Ishikawa (cell line): ENCODE measurements at regions not wholly inside any gene's neighbourhood (a gene's known extent, or its start where the extent isn't known, plus 50 kb on each side); places are given as distances from the start of the nearest gene placed in this dataset.

Experiments
- CREB1 ChIP-seq: IDR thresholded peaks from 2 replicates; pipeline ENCODE4 v1.6.1; 2012; ENCODE audit warnings: low read depth
- EP300 ChIP-seq: IDR thresholded peaks from 2 replicates; pipeline ENCODE4 v1.6.1; 2012; ENCODE audit warnings: borderline replicate concordance
- MAX ChIP-seq: IDR thresholded peaks from 2 replicates; pipeline ENCODE4 v1.6.1; 2012
- RAD21 ChIP-seq: IDR thresholded peaks from 2 replicates; pipeline ENCODE4 v1.6.1; 2012; ENCODE audit warnings: low read depth
- TAF1 ChIP-seq: IDR thresholded peaks from 2 replicates; pipeline ENCODE4 v1.6.1; 2012; ENCODE audit warnings: low read depth, mild to moderate bottlenecking
- TEAD4 ChIP-seq: IDR thresholded peaks from 2 replicates; pipeline ENCODE4 v1.6.1; 2012
- USF1 ChIP-seq: IDR thresholded peaks from 2 replicates; pipeline ENCODE4 v1.6.1; 2012
- YY1 ChIP-seq: IDR thresholded peaks from 2 replicates; pipeline ENCODE4 v1.6.1; 2012; ENCODE audit warnings: low read depth

- no peak for TF ChIP-seq YY1
- no peak for TF ChIP-seq MAX
- no peak for TF ChIP-seq TAF1
- TF ChIP-seq CREB1 = no peak
- no peak for TF ChIP-seq USF1
- no peak for TF ChIP-seq EP300
- no peak for TF ChIP-seq TEAD4
- no peak for TF ChIP-seq RAD21
Observed at GRCh38 chr13:106919133-106919532, 351.2 kb upstream of the ARGLU1 start.
